ENCODE measurements at regions not wholly inside any gene's neighbourhood (a gene's known extent, or its start where the extent isn't known, plus 50 kb on each side); places are given as distances from the start of the nearest gene placed in this dataset.

DNA sequence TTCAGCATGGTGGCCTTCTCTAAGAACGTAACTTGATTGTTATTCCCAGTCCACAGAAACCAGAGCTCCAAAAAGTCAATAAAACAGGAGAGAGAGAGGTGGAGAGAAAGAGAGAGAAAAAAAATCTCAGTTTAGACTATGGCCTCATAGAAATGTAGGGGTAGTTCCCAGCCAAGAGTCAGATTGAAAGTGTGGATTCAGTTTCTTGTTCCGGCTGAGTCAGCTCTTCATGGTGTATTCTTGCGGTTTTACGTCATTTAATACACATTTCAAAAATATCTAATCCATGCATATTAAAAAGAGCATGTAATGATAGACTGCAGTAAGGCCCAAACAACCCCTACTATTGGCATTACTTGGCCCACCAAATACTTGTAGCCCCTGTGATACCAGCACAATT, 303.9 kb downstream of the ETAA1 start:
- H2AFZ ChIP-seq (ENCODE audit: low read depth, low read length): no peak overlapping the region
- ChIA-PET CTCF (no interaction called here), POLR2A (no interaction called here)
- no peak overlapping the region for H3K4me3 ChIP-seq (replicated peaks in 1 of 3; ENCODE audit: insufficient read depth in 1 of 3, low read depth in 1 of 3, low read length in 3 of 3)
- DNase-seq (ENCODE audit: low read depth, low spot score) (no peak), FAIRE-seq (no peak)
- no peaks in the 10 kb centered on the region for H4K20me1 ChIP-seq (replicated peaks; ENCODE audit: control insufficient read depth, extremely low read depth, insufficient read depth, low read length)
- intact Hi-C loops (cut with micrococcal nuclease): no loop called here
- dilution Hi-C loops (cut with MboI; ENCODE audit: extremely low pct_ligation_motif_present, low sequenced_read_pairs): no loop called here
- no peaks in the 10 kb centered on the region for H3K9me1 ChIP-seq (replicated peaks; ENCODE audit: control insufficient read depth, extremely low read depth, insufficient read depth, low read length)
- H3K27me3 ChIP-seq (ENCODE audit: control insufficient read depth in 2 of 2, insufficient read depth in 2 of 2, low read length in 2 of 2): no peaks in the 10 kb centered on the region
- TF ChIP-seq FOS (IDR thresholded peaks at IDR 0.05; ENCODE audit: borderline replicate concordance, insufficient read depth, low read length) (no peak), POLR2AphosphoS5 (IDR thresholded peaks at IDR 0.05; ENCODE audit: insufficient read depth, low read depth, low read length) (no peak), JUN (IDR thresholded peaks at IDR 0.05; ENCODE audit: borderline replicate concordance, insufficient read depth, insufficient read length, low read depth) (no peak), GATA2 (IDR thresholded peaks at IDR 0.05; ENCODE audit: insufficient read depth, insufficient read length, low read depth, low read length) (no peak), POLR2A (IDR thresholded peaks at IDR 0.05; ENCODE audit: low read depth, low read length) (no peak), EZH2 (IDR thresholded peaks at IDR 0.05; ENCODE audit: borderline replicate concordance, low read depth, low read length, severe bottlenecking) (no peak)
- TF ChIP-seq, protein P1, sequence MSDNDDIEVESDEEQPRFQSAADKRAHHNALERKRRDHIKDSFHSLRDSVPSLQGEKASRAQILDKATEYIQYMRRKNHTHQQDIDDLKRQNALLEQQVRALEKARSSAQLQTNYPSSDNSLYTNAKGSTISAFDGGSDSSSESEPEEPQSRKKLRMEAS (IDR thresholded peaks at IDR 0.05; ENCODE audit: insufficient read depth, insufficient read length): no peak
- H3K79me2 ChIP-seq (ENCODE audit: control insufficient read depth, insufficient read depth, low read length): no peaks in the 10 kb centered on the region
- H3K27ac ChIP-seq (ENCODE audit: insufficient read depth, low read depth, low read length): no peak overlapping the region
- BruUV-seq (replicated peaks): no TSS peak
- H3K9me3 ChIP-seq (replicated peaks; ENCODE audit: control insufficient read depth, insufficient read depth, low read length): no peaks in the 10 kb centered on the region
- H3K4me2 ChIP-seq (ENCODE audit: insufficient read depth, low read length): no peak overlapping the region
- H3K4me1 ChIP-seq (ENCODE audit: control insufficient read depth, extremely low read depth, insufficient read depth, low read length): no peaks in the 10 kb centered on the region
- H3K36me3 ChIP-seq (ENCODE audit: control insufficient read depth in 2 of 2, extremely low read depth in 1 of 2, insufficient read depth in 2 of 2, low read length in 2 of 2): no peaks in the 10 kb centered on the region
- no peak overlapping the region for H3K9ac ChIP-seq (replicated peaks; ENCODE audit: extremely low read depth, insufficient read depth, low read length)

DNA sequence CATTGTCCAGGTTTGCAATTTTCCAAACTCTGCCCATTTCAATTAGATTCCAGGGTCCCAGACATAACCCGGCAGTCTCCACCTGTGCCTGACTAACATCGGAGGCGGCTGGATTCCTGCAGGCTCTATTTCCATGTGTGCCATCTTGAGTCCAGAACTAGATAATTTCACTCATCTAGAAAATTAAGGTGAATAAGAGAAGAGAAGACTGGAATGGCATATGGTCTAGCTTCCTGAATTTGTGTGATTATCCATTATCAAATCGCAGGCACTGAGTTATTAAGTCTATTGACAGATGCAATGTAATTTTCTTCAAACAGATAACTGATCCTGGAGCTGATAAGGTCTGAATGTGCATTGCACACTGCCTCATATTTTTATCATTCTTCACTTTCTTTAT, 305.2 kb downstream of the ETAA1 start:
- Histone ChIP-seq H3K36me3 (ENCODE audit: control insufficient read depth in 2 of 2, extremely low read depth in 1 of 2, insufficient read depth in 2 of 2, low read length in 2 of 2) (no peaks in the 10 kb centered on the region), H3K4me1 (ENCODE audit: control insufficient read depth, extremely low read depth, insufficient read depth, low read length) (no peaks in the 10 kb centered on the region), H3K9me1 (replicated peaks; ENCODE audit: control insufficient read depth, extremely low read depth, insufficient read depth, low read length) (no peaks in the 10 kb centered on the region), H3K4me2 (ENCODE audit: insufficient read depth, low read length) (no peak overlapping the region), H3K27me3 (ENCODE audit: control insufficient read depth in 2 of 2, insufficient read depth in 2 of 2, low read length in 2 of 2) (no peaks in the 10 kb centered on the region), H3K9ac (replicated peaks; ENCODE audit: extremely low read depth, insufficient read depth, low read length) (no peak overlapping the region), H4K20me1 (replicated peaks; ENCODE audit: control insufficient read depth, extremely low read depth, insufficient read depth, low read length) (no peaks in the 10 kb centered on the region), H3K9me3 (replicated peaks; ENCODE audit: control insufficient read depth, insufficient read depth, low read length) (no peaks in the 10 kb centered on the region), H3K27ac (ENCODE audit: insufficient read depth, low read depth, low read length) (no peak overlapping the region), H2AFZ (ENCODE audit: low read depth, low read length) (no peak overlapping the region), H3K79me2 (ENCODE audit: control insufficient read depth, insufficient read depth, low read length) (no peaks in the 10 kb centered on the region), H3K4me3 (replicated peaks in 1 of 3; ENCODE audit: insufficient read depth in 1 of 3, low read depth in 1 of 3, low read length in 3 of 3) (no peak overlapping the region)
- intact Hi-C loops (cut with micrococcal nuclease): no loop called here
- no TSS peak for BruUV-seq (replicated peaks)
- FAIRE-seq (no peak), DNase-seq (ENCODE audit: low read depth, low spot score) (no peak)
- TF ChIP-seq GATA2 (IDR thresholded peaks at IDR 0.05; ENCODE audit: insufficient read depth, insufficient read length, low read depth, low read length) (no peak), MYC (IDR thresholded peaks at IDR 0.05; ENCODE audit: low read depth, low read length) (no peak), POLR2AphosphoS5 (IDR thresholded peaks at IDR 0.05; ENCODE audit: insufficient read depth, low read depth, low read length) (no peak), POLR2A (IDR thresholded peaks at IDR 0.05; ENCODE audit: low read depth, low read length) (no peak), EZH2 (IDR thresholded peaks at IDR 0.05; ENCODE audit: borderline replicate concordance, low read depth, low read length, severe bottlenecking) (no peak), JUN (IDR thresholded peaks at IDR 0.05; ENCODE audit: borderline replicate concordance, insufficient read depth, insufficient read length, low read depth) (no peak), FOS (IDR thresholded peaks at IDR 0.05; ENCODE audit: borderline replicate concordance, insufficient read depth, low read length) (no peak)
- TF ChIP-seq, protein P1 (IDR thresholded peaks at IDR 0.05; ENCODE audit: insufficient read depth, insufficient read length): no peak
- TF ChIP-seq, protein P2, sequence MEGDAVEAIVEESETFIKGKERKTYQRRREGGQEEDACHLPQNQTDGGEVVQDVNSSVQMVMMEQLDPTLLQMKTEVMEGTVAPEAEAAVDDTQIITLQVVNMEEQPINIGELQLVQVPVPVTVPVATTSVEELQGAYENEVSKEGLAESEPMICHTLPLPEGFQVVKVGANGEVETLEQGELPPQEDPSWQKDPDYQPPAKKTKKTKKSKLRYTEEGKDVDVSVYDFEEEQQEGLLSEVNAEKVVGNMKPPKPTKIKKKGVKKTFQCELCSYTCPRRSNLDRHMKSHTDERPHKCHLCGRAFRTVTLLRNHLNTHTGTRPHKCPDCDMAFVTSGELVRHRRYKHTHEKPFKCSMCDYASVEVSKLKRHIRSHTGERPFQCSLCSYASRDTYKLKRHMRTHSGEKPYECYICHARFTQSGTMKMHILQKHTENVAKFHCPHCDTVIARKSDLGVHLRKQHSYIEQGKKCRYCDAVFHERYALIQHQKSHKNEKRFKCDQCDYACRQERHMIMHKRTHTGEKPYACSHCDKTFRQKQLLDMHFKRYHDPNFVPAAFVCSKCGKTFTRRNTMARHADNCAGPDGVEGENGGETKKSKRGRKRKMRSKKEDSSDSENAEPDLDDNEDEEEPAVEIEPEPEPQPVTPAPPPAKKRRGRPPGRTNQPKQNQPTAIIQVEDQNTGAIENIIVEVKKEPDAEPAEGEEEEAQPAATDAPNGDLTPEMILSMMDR (IDR thresholded peaks at IDR 0.05; ENCODE audit: extremely low read depth in 1 of 2, insufficient read depth in 1 of 2, low read depth in 1 of 2, low read length in 2 of 2): no peak
- CTCF ChIA-PET: no interaction called here
- dilution Hi-C loops (cut with MboI; ENCODE audit: extremely low pct_ligation_motif_present, low sequenced_read_pairs): no loop called here
- POLR2A ChIA-PET: no interaction called here
